ENCODE measurements at regions not wholly inside any gene's neighbourhood (a gene's known extent, or its start where the extent isn't known, plus 50 kb on each side); places are given as distances from the start of the nearest gene placed in this dataset.
A peak's percentile ranks its signal among the peaks of the same experiment; 100 is the strongest.

DNA sequence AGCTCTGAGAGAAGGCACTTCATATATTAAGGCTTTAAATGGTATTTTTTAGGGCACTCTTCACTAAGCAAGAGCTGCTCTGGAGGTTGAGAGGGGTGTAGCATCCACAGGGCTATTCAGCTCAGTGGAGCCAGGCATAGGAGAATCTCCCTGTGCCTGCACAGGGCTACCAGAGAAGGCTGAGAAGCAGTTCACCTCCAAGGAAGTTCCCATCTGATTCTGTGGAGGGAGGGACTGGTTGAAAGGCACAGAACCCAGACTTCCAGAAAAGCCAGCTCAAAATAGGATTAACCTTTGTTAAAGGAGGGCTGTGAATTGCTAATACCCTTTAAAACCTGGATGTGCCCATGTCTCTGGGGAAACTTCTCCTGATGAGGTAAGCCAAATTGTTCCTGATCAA, 304.5 kb downstream of the TTLL7 start:
- Histone ChIP-seq H3K9me3 (ENCODE audit: control insufficient read depth in 1 of 2, insufficient read depth in 1 of 2, low read length in 2 of 2) (peaks cover 0 to 5% of the 10 kb centered on the region in 2 experiments), H3K27me3 (ENCODE audit: control insufficient read depth in 1 of 2, insufficient read depth in 2 of 2, low read length in 2 of 2) (no peaks in the 10 kb centered on the region), H3K4me3 (ENCODE audit: low read length) (no peak overlapping the region), H3K36me3 (ENCODE audit: insufficient read depth, low read length) (no peaks in the 10 kb centered on the region), H3K27ac (ENCODE audit: low read depth in 1 of 2, low read length in 2 of 2) (no peak overlapping the region), H3K4me1 (ENCODE audit: insufficient read depth, low read length) (peaks cover 8% of the 10 kb centered on the region)
- DNase-seq (no peak), ATAC-seq (ENCODE audit: poor library complexity) (no peak)
- no peaks in the 10 kb centered on the region for H3K27me3 Mint-ChIP-seq
- TF ChIP-seq, protein P1, sequence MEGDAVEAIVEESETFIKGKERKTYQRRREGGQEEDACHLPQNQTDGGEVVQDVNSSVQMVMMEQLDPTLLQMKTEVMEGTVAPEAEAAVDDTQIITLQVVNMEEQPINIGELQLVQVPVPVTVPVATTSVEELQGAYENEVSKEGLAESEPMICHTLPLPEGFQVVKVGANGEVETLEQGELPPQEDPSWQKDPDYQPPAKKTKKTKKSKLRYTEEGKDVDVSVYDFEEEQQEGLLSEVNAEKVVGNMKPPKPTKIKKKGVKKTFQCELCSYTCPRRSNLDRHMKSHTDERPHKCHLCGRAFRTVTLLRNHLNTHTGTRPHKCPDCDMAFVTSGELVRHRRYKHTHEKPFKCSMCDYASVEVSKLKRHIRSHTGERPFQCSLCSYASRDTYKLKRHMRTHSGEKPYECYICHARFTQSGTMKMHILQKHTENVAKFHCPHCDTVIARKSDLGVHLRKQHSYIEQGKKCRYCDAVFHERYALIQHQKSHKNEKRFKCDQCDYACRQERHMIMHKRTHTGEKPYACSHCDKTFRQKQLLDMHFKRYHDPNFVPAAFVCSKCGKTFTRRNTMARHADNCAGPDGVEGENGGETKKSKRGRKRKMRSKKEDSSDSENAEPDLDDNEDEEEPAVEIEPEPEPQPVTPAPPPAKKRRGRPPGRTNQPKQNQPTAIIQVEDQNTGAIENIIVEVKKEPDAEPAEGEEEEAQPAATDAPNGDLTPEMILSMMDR (IDR thresholded peaks at IDR 0.05): no peak
- peaks cover 4% of the 10 kb centered on the region for H3K9me3 Mint-ChIP-seq
- CTCF ChIA-PET: interaction anchor here (0.5 kb wide), 1 partner anchor 837 kb away, joined by 3 read pairs; no protein-coding TSS in a partner anchor
- H3K36me3 Mint-ChIP-seq (ENCODE audit: low read depth): no peaks in the 10 kb centered on the region
- intact Hi-C loops (cut with DNase I, micrococcal nuclease): no loop called here
- H3K4me1 Mint-ChIP-seq (ENCODE audit: low read depth): peaks cover 20% of the 10 kb centered on the region
- no peak overlapping the region for H3K4me3 Mint-ChIP-seq
- H3K27ac Mint-ChIP-seq: no peak overlapping the region
- POLR2A ChIA-PET: interaction anchor here (1.2 kb wide), 1 partner anchor 186 kb away, joined by 3 read pairs; no protein-coding TSS in a partner anchor

DNA sequence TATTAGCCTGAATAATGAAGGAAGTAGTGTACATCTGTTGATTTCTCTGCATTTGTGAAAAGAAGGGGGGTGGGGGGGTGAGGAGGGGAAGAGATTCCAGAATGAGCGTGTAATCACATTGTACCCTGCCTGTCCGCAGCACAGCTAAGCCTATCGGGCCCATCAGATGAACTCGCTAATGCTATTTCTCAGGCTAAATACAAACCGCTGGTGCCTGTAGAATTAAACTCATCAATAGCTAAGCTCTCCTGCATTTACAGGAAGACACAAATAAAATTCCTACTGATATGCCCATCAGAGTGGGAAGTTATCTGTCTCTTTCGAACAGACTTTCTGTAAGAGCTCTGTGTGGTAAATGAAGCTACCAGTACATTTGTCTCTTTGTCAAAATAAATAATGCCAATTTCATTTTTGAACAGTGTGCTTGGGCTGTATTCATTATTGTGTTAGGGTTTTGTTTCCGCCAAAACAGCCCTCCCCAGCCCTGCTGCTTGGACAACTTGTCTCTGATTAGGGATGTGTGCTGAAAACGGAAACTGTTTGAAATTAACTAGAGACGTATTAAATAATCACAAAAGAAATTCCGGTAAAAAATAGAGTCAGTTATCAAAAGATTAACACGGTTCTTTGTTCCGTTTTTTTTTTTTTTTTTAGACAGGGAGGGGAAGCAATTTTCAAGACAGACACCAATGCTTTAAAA, 305.4 kb downstream of the TTLL7 start:
- DNase-seq: no peak
- no peak for ATAC-seq (ENCODE audit: poor library complexity)
- ChIA-PET CTCF (interaction anchor here (0.5 kb wide), 1 partner anchor 838 kb away, joined by 3 read pairs; no protein-coding TSS in a partner anchor), POLR2A (interaction anchor here (0.9 kb wide), 1 partner anchor 185 kb away, joined by 6 read pairs; no protein-coding TSS in a partner anchor)
- intact Hi-C loops (cut with DNase I, micrococcal nuclease): no loop called here
- peaks cover 8% of the 10 kb centered on the region for H3K4me1 ChIP-seq (ENCODE audit: insufficient read depth, low read length)
- Mint-ChIP-seq H3K36me3 (ENCODE audit: low read depth) (no peaks in the 10 kb centered on the region), H3K27ac (peak overlapping the region; percentile 19), H3K9me3 (peaks cover 4% of the 10 kb centered on the region), H3K4me3 (peak overlapping the region; percentile 93), H3K27me3 (no peaks in the 10 kb centered on the region), H3K4me1 (ENCODE audit: low read depth) (peaks cover 20% of the 10 kb centered on the region)
- no peak overlapping the region for H3K27ac ChIP-seq (ENCODE audit: low read depth in 1 of 2, low read length in 2 of 2)
- H3K9me3 ChIP-seq (ENCODE audit: control insufficient read depth in 1 of 2, insufficient read depth in 1 of 2, low read length in 2 of 2): peaks cover 0 to 5% of the 10 kb centered on the region in 2 experiments
- H3K27me3 ChIP-seq (ENCODE audit: control insufficient read depth in 1 of 2, insufficient read depth in 2 of 2, low read length in 2 of 2): no peaks in the 10 kb centered on the region
- peak overlapping the region; percentile 44 for H3K4me3 ChIP-seq (ENCODE audit: low read length)
- TF ChIP-seq, protein P1 (IDR thresholded peaks at IDR 0.05): no peak
- no peaks in the 10 kb centered on the region for H3K36me3 ChIP-seq (ENCODE audit: insufficient read depth, low read length)

DNA sequence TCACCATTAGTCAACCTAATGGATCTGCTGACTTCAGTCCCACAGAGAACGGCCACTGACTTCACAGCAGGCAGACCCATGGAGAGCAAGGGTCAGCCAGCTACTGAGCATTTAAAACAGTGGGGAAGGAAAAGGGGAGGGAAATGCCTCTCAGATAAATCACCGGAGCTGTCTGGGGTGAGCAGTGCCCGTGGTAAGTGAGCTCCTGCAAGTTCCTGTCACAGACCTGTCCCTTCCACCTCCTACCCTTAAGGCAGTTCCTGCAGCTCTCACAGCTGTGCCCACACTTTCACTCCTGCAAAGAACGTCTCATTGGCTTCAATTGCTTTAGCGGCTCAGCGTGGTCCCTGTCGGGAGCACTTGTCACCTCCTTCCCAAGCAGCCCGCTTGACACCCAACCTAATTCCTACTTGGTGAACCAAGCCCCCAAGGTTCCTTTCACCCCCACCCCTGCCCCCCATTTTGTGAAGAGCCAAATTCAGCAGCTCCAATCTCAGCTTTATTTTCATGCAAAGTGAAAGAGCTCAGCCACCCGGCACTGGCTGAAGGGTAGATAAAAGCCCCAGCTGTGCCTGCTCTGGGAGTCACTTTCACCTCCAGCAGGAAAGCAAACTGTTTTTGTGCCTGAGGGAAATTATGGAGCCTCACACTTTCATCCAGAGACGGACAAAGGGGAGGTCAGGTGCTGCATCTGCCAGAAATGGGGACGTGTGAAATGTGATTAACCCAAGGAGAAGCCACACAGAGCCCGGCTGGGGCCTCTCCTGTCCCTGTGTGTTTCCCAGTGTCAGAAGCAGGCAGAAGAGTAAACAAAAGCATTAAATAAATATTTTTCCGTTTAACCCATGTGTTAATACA, 306.2 kb downstream of the TTLL7 start:
- CTCF ChIA-PET: no interaction called here
- H3K4me3 ChIP-seq (ENCODE audit: low read length): peak overlapping the region; percentile 44

More for the DNA sequence above, 306.2 kb downstream of the TTLL7 start:
- Mint-ChIP-seq H3K36me3 (ENCODE audit: low read depth) (no peaks in the 10 kb centered on the region), H3K27ac (peak overlapping the region; percentile 19), H3K4me3 (peak overlapping the region; percentile 93), H3K9me3 (peaks cover 4% of the 10 kb centered on the region), H3K27me3 (no peaks in the 10 kb centered on the region), H3K4me1 (ENCODE audit: low read depth) (peaks cover 20% of the 10 kb centered on the region)
- Histone ChIP-seq H3K9me3 (ENCODE audit: control insufficient read depth in 1 of 2, insufficient read depth in 1 of 2, low read length in 2 of 2) (peaks cover 0 to 5% of the 10 kb centered on the region in 2 experiments), H3K27ac (ENCODE audit: low read depth in 1 of 2, low read length in 2 of 2) (no peak overlapping the region), H3K36me3 (ENCODE audit: insufficient read depth, low read length) (no peaks in the 10 kb centered on the region), H3K27me3 (ENCODE audit: control insufficient read depth in 1 of 2, insufficient read depth in 2 of 2, low read length in 2 of 2) (no peaks in the 10 kb centered on the region), H3K4me1 (ENCODE audit: insufficient read depth, low read length) (peaks cover 8% of the 10 kb centered on the region)
- peak in 6 of 14 experiments; percentile 7 to 38 (median 18) for DNase-seq
- intact Hi-C loops (cut with DNase I, micrococcal nuclease): no loop called here
- peak; percentile 66 for ATAC-seq (ENCODE audit: poor library complexity)
- POLR2A ChIA-PET: interaction anchor here (0.9 kb wide), 1 partner anchor 184 kb away, joined by 6 read pairs; no protein-coding TSS in a partner anchor
- TF ChIP-seq, protein P1 (IDR thresholded peaks at IDR 0.05): no peak
